ENCODE measurements at regions not wholly inside any gene's neighbourhood (a gene's known extent, or its start where the extent isn't known, plus 50 kb on each side); places are given as distances from the start of the nearest gene placed in this dataset.

DNA sequence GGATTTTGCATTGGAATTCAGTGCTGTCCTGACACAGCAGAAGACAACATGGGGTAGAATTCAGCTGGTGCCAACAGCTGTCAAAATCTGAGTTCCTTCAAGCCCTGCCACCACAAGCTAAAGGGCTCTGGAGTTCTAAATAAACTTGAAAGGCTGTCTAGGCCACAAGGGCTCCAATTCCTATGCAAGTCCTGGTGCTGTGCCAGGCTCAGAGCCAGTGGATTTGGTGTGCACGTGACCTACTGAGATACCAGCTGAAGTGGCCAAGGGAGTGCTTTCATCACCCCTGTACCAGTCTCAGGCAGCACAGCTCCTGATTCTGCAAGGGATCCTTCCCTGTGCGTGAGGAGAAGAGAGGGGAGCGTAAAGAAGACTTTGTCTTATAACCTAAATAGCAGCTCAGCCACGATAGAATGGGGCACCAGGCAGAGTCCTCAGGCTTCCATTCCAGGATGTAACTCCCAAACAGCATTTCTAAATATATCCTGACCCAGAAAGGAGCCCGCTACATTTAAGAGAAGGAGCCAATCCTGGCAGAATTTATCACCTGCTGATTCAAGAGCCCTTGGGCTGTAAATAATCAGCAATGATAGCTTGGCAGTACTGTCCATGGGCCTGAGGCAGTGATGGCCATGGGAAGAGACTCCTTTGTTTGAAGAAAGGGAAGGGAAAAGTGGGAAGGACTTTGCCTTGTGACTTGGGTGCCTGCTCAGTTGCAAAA lies 881.2 kb upstream of the EPHA7 start:
- TF ChIP-seq, protein P1, sequence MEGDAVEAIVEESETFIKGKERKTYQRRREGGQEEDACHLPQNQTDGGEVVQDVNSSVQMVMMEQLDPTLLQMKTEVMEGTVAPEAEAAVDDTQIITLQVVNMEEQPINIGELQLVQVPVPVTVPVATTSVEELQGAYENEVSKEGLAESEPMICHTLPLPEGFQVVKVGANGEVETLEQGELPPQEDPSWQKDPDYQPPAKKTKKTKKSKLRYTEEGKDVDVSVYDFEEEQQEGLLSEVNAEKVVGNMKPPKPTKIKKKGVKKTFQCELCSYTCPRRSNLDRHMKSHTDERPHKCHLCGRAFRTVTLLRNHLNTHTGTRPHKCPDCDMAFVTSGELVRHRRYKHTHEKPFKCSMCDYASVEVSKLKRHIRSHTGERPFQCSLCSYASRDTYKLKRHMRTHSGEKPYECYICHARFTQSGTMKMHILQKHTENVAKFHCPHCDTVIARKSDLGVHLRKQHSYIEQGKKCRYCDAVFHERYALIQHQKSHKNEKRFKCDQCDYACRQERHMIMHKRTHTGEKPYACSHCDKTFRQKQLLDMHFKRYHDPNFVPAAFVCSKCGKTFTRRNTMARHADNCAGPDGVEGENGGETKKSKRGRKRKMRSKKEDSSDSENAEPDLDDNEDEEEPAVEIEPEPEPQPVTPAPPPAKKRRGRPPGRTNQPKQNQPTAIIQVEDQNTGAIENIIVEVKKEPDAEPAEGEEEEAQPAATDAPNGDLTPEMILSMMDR (IDR thresholded peaks at IDR 0.05) = no peak
- TF ChIP-seq EZH2 (IDR thresholded peaks at IDR 0.05; ENCODE audit: borderline replicate concordance, insufficient read depth, low read depth, low read length, poor library complexity, severe bottlenecking) = no peak

All from B cell (primary cell).